CD14-positive monocyte (primary cell): ENCODE measurements at regions not wholly inside any gene's neighbourhood (a gene's known extent, or its start where the extent isn't known, plus 50 kb on each side); places are given as distances from the start of the nearest gene placed in this dataset.

Experiments used
- DNase-seq, 3 donors: peaks; one replicate each; pipeline ENCODE4 v3.0.0-alpha.2; 2011 to 2022
- H2AFZ ChIP-seq: 2 replicates; pipeline ENCODE4 v1.6.0; 2012; ENCODE audit warnings: mild to moderate bottlenecking, low read depth, low read length, inconsistent platforms; ENCODE audit not compliant: insufficient read depth, poor library complexity, severe bottlenecking
- H3K27ac ChIP-seq, 2 donors: 1 replicate in 1 of 2; 2 replicates in 1 of 2; pipeline ENCODE4 v1.5.1; 2012 to 2013; ENCODE audit warnings: low read length in 2 of 2, control low read depth in 1 of 2, inconsistent platforms in 1 of 2, low read depth in 1 of 2, mild to moderate bottlenecking in 1 of 2
- H3K27me3 ChIP-seq, 2 donors: one replicate each; pipeline versions ENCODE4 v1.6.0 to v1.6.1; 2011 to 2013; ENCODE audit warnings: low read length in 2 of 2; ENCODE audit not compliant: control insufficient read depth in 2 of 2, insufficient read depth in 2 of 2
- H3K36me3 ChIP-seq, 2 donors: replicated peaks in 1 of 2; 1 replicate in 1 of 2; 2 replicates in 1 of 2; pipeline versions ENCODE4 v1.5.1 to v1.6.1; 2012 to 2013; ENCODE audit warnings: low read length in 2 of 2, control low read depth in 1 of 2, inconsistent platforms in 1 of 2, mild to moderate bottlenecking in 1 of 2; ENCODE audit not compliant: insufficient read depth in 2 of 2, control insufficient read depth in 1 of 2
- H3K4me1 ChIP-seq, 2 donors: 1 replicate in 1 of 2; 2 replicates in 1 of 2; pipeline versions ENCODE4 v1.5.1 to v1.6.1; 2012 to 2013; ENCODE audit warnings: low read length in 2 of 2, control low read depth in 1 of 2, inconsistent platforms in 1 of 2, mild to moderate bottlenecking in 1 of 2, moderate library complexity in 1 of 2; ENCODE audit not compliant: insufficient read depth in 2 of 2, control insufficient read depth in 1 of 2
- H3K4me2 ChIP-seq: replicated peaks from 2 replicates; pipeline ENCODE3; 2012; ENCODE audit warnings: low read length, moderate library complexity, mild to moderate bottlenecking; ENCODE audit not compliant: poor library complexity, severe bottlenecking; ENCODE audit errors: extremely low read depth
- H3K4me3 ChIP-seq, 3 experiments: fragments of 200-600 bp in 1 of 3; sonication (generic) in 1 of 3; replicated peaks in 1 of 3; 1 replicate in 2 of 3; 2 replicates in 1 of 3; pipeline ENCODE4 v1.5.1; 2011 to 2013; ENCODE audit warnings: low read length in 3 of 3, mild to moderate bottlenecking in 3 of 3, control low read depth in 2 of 3, low read depth in 2 of 3, inconsistent platforms in 1 of 3, moderate library complexity in 1 of 3
- H3K79me2 ChIP-seq: 2 replicates; pipeline ENCODE4 v1.6.0; 2012; ENCODE audit warnings: mild to moderate bottlenecking, control low read depth, inconsistent platforms, low read length, moderate library complexity; ENCODE audit not compliant: insufficient read depth
- H3K9ac ChIP-seq: 2 replicates; pipeline ENCODE4 v1.6.0; 2017; ENCODE audit warnings: low read length, mild to moderate bottlenecking; ENCODE audit not compliant: insufficient read depth, poor library complexity, severe bottlenecking
- H3K9me3 ChIP-seq, 2 donors: replicated peaks in 1 of 2; 1 replicate in 1 of 2; 2 replicates in 1 of 2; pipeline versions ENCODE4 v1.5.1 to v1.6.1; 2012 to 2013; ENCODE audit warnings: low read length in 2 of 2, control low read depth in 1 of 2; ENCODE audit not compliant: control insufficient read depth in 1 of 2, insufficient read depth in 1 of 2
- H4K20me1 ChIP-seq: 2 replicates; pipeline ENCODE4 v1.6.0; 2012; ENCODE audit warnings: mild to moderate bottlenecking, low read length, control low read depth, moderate library complexity; ENCODE audit not compliant: insufficient read depth
- H3K27ac Mint-ChIP-seq, 7 donors: one replicate each; pipeline ENCODE4 v1.8.0; 2020; ENCODE audit warnings: mild to moderate bottlenecking in 7 of 7, mixed read lengths in 7 of 7, moderate library complexity in 6 of 7, inconsistent platforms in 2 of 7
- H3K27me3 Mint-ChIP-seq, 3 donors: one replicate each; pipeline ENCODE4 v1.8.0; 2021 to 2022; ENCODE audit warnings: low read depth in 3 of 3, mild to moderate bottlenecking in 3 of 3, mixed read lengths in 3 of 3, moderate library complexity in 3 of 3, inconsistent platforms in 1 of 3
- H3K36me3 Mint-ChIP-seq, 2 donors: one replicate each; pipeline ENCODE4 v1.8.0; 2020; ENCODE audit warnings: mixed read lengths in 2 of 2, inconsistent platforms in 1 of 2, mild to moderate bottlenecking in 1 of 2
- H3K4me1 Mint-ChIP-seq: one replicate; pipeline ENCODE4 v1.8.0; 2020; ENCODE audit warnings: mild to moderate bottlenecking, mixed read lengths
- H3K4me3 Mint-ChIP-seq, 2 donors: one replicate each; pipeline ENCODE4 v1.8.0; 2020; ENCODE audit warnings: mild to moderate bottlenecking in 2 of 2, mixed read lengths in 2 of 2, moderate library complexity in 1 of 2
- H3K9me3 Mint-ChIP-seq, 7 donors: one replicate each; pipeline ENCODE4 v1.8.0; 2020 to 2022; ENCODE audit warnings: mixed read lengths in 7 of 7, mild to moderate bottlenecking in 6 of 7, moderate library complexity in 6 of 7, inconsistent platforms in 2 of 7
- CTCF ChIP-seq: fragments of 200-600 bp; IDR thresholded peaks from one replicate; pipeline ENCODE4 v1.8.0; 2022; ENCODE audit warnings: antibody characterized with exemption, mild to moderate bottlenecking
- intact Hi-C, 2 donors: fragments of 100-400 bp; cut with micrococcal nuclease; formaldehyde crosslinking; loops; one replicate each; pipeline versions ENCODE4 v1.15.0 to v1.15.1; 2023

GRCh38 chr11:23205156-23205871 lies 345.0 kb upstream of the CCDC179 start:
- Histone ChIP-seq H3K79me2 (no peaks in the 10 kb centered on the region), H2AFZ (no peak overlapping the region), H3K36me3 (no peaks in the 10 kb centered on the region), H3K27ac (no peak overlapping the region), H3K4me3 (no peak overlapping the region), H3K9ac (no peak overlapping the region), H4K20me1 (no peaks in the 10 kb centered on the region), H3K4me1 (no peaks in the 10 kb centered on the region), H3K9me3 (peaks cover 19 to 20% of the 10 kb centered on the region in 2 donors), H3K27me3 (no peaks in the 10 kb centered on the region), H3K4me2 (no peak overlapping the region)
- TF ChIP-seq CTCF, result no peak
- H3K36me3 Mint-ChIP-seq, result no peaks in the 10 kb centered on the region
- no peaks in the 10 kb centered on the region for H3K4me1 Mint-ChIP-seq
- no peak for DNase-seq
- no peak overlapping the region for H3K27ac Mint-ChIP-seq
- no peak overlapping the region for H3K4me3 Mint-ChIP-seq
- H3K27me3 Mint-ChIP-seq, result peaks cover 0 to 2% (median 0%) of the 10 kb centered on the region in 3 donors
- intact Hi-C loops, result no loop called here
- H3K9me3 Mint-ChIP-seq, result peaks cover 5 to 21% (median 12%) of the 10 kb centered on the region in 7 donors

DNA sequence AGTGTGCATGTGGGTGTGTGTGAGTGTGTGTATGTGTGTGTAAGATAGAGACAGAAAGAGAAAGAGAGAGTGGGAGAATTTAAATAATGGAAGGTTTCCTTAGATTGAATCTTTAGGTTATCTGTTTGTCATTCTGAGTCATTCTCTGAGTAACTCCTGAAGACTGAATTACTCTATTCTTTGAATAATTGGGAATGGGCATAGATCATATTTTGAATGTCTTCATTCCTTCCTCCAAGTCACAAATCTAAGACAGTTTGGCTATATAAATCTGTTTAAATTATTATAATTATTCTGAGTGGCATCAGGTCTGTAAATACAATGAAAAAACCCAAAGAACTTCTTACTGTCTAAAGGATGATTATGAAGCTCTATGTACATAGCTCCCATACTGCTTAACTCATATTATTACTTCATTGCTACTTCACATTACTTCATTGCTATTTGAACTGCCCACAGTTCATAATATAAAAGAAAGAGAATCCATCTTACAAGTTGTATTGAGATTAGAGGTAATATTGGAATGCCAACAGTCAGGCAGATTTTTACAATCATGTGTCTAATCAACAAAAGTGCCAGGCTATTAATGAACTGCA lies 346.6 kb upstream of the CCDC179 start:
- no peak for DNase-seq
- H3K9ac ChIP-seq, result no peak overlapping the region
- Mint-ChIP-seq H3K27ac (no peak overlapping the region), H3K4me3 (no peak overlapping the region), H3K36me3 (no peaks in the 10 kb centered on the region), H3K4me1 (no peaks in the 10 kb centered on the region), H3K27me3 (peaks cover 0 to 2% (median 0%) of the 10 kb centered on the region in 3 donors), H3K9me3 (peaks cover 5 to 20% (median 12%) of the 10 kb centered on the region in 7 donors)
- peaks cover 18% of the 10 kb centered on the region in 2 donors for H3K9me3 ChIP-seq
- H3K36me3 ChIP-seq, result no peaks in the 10 kb centered on the region
- no peak overlapping the region for H3K27ac ChIP-seq
- H3K4me1 ChIP-seq, result no peaks in the 10 kb centered on the region
- no peak overlapping the region for H2AFZ ChIP-seq
- H3K4me2 ChIP-seq, result no peak overlapping the region
- no peaks in the 10 kb centered on the region for H4K20me1 ChIP-seq
- intact Hi-C loops, result no loop called here
- H3K79me2 ChIP-seq, result no peaks in the 10 kb centered on the region
- no peaks in the 10 kb centered on the region for H3K27me3 ChIP-seq
- TF ChIP-seq CTCF, result no peak
- no peak overlapping the region for H3K4me3 ChIP-seq
